ENCODE measurements at regions not wholly inside any gene's neighbourhood (a gene's known extent, or its start where the extent isn't known, plus 50 kb on each side); places are given as distances from the start of the nearest gene placed in this dataset.

- no peak for DNase-seq (ENCODE audit: low read depth)
- TF ChIP-seq CTCF (IDR thresholded peaks at IDR 0.05; ENCODE audit: low read length, missing control alignments) = no peak
- H3K4me3 ChIP-seq (replicated peaks; ENCODE audit: low read depth, low read length) = no peak overlapping the region
Observed at GRCh38 chr1:216925962-216926625, 202.9 kb upstream of the ESRRG start.

DNA sequence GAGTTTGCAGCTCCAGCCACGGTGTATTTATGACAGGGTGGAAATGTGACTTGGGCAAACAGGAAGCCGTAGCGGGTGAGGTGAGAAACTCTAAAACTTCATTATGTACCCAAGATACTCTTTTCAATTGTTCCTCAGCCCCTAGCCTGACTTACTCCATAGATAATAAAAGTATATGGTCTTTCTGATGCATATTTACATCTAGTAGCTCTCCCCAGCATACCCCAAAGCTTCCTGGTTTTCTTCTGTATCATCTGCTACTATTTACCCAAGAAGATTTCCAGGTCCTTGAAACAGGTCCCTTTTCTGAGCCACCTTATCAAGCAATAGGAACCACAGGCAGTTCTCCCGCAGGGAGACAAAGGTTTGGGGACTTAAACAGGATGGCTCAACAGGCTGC, 201.5 kb upstream of the ESRRG start:
- TF ChIP-seq CTCF (IDR thresholded peaks at IDR 0.05; ENCODE audit: low read length, missing control alignments) = no peak
- H3K4me3 ChIP-seq (replicated peaks; ENCODE audit: low read depth, low read length) = no peak overlapping the region
- DNase-seq (ENCODE audit: low read depth) = no peak

- DNase-seq (ENCODE audit: low read depth) = no peak
- no peak overlapping the region for H3K4me3 ChIP-seq (replicated peaks; ENCODE audit: low read depth, low read length)
- TF ChIP-seq CTCF (IDR thresholded peaks at IDR 0.05; ENCODE audit: low read length, missing control alignments) = no peak
Observed at GRCh38 chr1:216923601-216924000, 200.4 kb upstream of the ESRRG start.

GRCh38 chr1:216922406-216922805, 199.2 kb upstream of the ESRRG start:
- no peak overlapping the region for H3K4me3 ChIP-seq (replicated peaks; ENCODE audit: low read depth, low read length)
- DNase-seq (ENCODE audit: low read depth) = no peak
- TF ChIP-seq CTCF (IDR thresholded peaks at IDR 0.05; ENCODE audit: low read length, missing control alignments) = no peak

DNA sequence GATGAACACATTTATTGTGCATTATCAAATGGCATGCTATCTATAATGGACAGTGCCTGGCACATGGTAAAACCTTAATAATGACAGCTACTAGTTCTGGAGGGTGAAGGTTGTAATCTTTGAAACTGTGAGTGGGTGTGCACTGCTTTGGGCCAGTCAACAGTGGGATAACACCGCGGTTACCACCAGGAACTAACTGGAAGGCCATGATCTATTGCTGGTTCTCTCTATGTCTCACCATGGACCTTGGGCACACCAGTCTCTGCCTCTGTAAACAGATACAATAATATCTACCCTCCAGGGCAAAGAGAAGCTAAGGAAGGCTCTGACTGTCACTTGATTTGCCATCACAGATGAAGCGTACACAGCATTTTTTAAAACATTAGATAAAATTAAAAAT, 198.6 kb upstream of the ESRRG start:
- no peak overlapping the region for H3K4me3 ChIP-seq (replicated peaks; ENCODE audit: low read depth, low read length)
- no peak for DNase-seq (ENCODE audit: low read depth)
- no peak for TF ChIP-seq CTCF (IDR thresholded peaks at IDR 0.05; ENCODE audit: low read length, missing control alignments)

DNA sequence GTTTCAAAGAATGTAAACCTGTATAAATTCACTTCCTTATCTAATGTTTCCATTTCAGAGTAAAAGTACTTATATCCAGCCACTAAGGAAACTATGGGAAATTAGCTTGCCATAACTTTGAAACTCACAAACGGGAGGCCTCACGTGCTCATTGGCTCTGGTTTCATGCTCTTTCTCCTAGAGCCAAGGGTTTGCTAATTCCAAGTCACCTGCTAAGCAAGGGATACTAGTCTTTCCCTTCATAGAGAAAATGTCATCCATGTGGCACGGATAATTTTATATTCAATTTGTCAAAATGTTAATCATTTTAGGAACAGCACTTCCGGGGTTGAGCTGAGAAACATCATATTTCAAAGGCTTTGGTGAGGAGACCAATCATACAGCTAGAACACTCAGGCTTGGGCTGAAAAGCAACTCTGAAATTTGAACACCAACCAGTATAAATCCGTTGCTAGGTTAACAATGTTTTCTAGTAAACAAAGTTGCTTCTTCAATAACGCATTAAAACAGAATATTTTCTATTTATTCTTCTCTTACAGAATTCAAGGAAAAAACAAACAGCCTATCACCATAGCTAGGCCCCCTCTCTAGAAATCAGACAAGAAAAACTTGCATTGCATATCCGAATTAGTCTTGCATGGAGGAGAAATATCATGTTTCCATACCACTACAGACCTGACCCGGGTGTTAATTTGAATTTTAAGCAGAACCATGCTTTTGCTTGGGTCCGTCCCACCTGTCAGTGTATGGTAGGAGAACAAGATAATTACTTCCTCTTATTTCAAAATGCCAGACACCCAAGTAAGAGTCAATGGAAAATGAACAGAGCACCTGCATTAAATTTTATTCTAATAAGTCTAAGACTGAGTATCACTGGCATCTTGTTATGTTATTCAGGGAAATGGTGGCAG, 196.1 kb upstream of the ESRRG start:
- H3K4me3 ChIP-seq (replicated peaks; ENCODE audit: low read depth, low read length) = no peak overlapping the region
- TF ChIP-seq CTCF (IDR thresholded peaks at IDR 0.05; ENCODE audit: low read length, missing control alignments) = no peak
- no peak for DNase-seq (ENCODE audit: low read depth)

Measured in fibroblast of pulmonary artery (primary cell).